B cell (primary cell): ENCODE measurements at regions not wholly inside any gene's neighbourhood (a gene's known extent, or its start where the extent isn't known, plus 50 kb on each side); places are given as distances from the start of the nearest gene placed in this dataset.
"Not testable (repeated sequence)": the region's sequence is repeated elsewhere in the genome, so short reads cannot be mapped to it uniquely, and the experiment has no call there.

Experiments
- CTCF ChIP-seq: fragments of 200-600 bp; IDR thresholded peaks from one replicate; pipeline ENCODE4 v1.8.0; 2022; ENCODE audit warnings: antibody characterized with exemption, mild to moderate bottlenecking
- EZH2 ChIP-seq: IDR thresholded peaks from 2 replicates; pipeline ENCODE4 v1.6.1; 2012; ENCODE audit warnings: borderline replicate concordance, low read depth, mild to moderate bottlenecking, moderate library complexity, low read length; ENCODE audit not compliant: insufficient read depth, poor library complexity, severe bottlenecking

GRCh38 chr2:91770046-91770575 is 3078.6 kb downstream of the RPIA start:
- not testable (repeated sequence) for TF ChIP-seq EZH2, CTCF
